ENCODE measurements at regions not wholly inside any gene's neighbourhood (a gene's known extent, or its start where the extent isn't known, plus 50 kb on each side); places are given as distances from the start of the nearest gene placed in this dataset.

- peaks cover 3% of the 10 kb centered on the region; the same call in 1 of the 2 replicates for H3K4me1 Mint-ChIP-seq
- no peak for ATAC-seq
- H3K27me3 Mint-ChIP-seq (ENCODE audit: low read depth), result no peaks in the 10 kb centered on the region; the same call in 1 of the 2 replicates
- no peaks in the 10 kb centered on the region for H3K9me3 Mint-ChIP-seq
- CTCF ChIA-PET, result no interaction called here
- TF ChIP-seq MAX (CRISPR knock-in tag; IDR thresholded peaks at IDR 0.05) (no peak), EMX1 (CRISPR knock-in tag; IDR thresholded peaks at IDR 0.05) (no peak), JUN (CRISPR knock-in tag; IDR thresholded peaks at IDR 0.05) (no peak)
- TF ChIP-seq, protein P1, sequence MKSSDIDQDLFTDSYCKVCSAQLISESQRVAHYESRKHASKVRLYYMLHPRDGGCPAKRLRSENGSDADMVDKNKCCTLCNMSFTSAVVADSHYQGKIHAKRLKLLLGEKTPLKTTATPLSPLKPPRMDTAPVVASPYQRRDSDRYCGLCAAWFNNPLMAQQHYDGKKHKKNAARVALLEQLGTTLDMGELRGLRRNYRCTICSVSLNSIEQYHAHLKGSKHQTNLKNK (CRISPR knock-in tag; IDR thresholded peaks at IDR 0.05), result no peak
- POLR2A ChIA-PET, result no interaction called here
- DNase-seq (ENCODE audit: low spot score), result no peak
- no peak overlapping the region for H3K4me3 Mint-ChIP-seq
- no peak overlapping the region for H3K27ac Mint-ChIP-seq
- no peaks in the 10 kb centered on the region for H3K36me3 Mint-ChIP-seq
These were observed 78.2 kb downstream of the MSL3 start for GRCh38 chrX:11836284-11836683.

DNA sequence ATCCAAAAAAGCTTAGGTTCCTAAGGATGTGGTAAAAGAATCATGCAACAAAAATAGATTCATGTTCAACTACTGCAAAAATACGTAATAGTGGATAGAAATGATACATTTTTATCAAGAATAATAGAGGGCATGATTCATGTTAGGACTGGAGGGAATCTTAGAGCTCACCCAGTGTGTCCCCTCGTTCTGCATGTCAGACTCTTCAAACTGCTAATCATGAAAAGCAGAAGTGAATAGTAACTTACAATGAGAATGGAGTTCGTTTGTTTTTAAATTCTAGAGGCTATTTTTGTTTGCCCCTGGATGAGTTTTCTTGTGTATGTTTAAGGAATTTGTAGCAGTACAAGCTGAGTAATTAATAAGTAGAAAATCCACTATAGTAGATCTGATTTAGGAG is 79.4 kb downstream of the MSL3 start:
- Mint-ChIP-seq H3K36me3 (no peaks in the 10 kb centered on the region), H3K27ac (no peak overlapping the region), H3K27me3 (ENCODE audit: low read depth) (no peaks in the 10 kb centered on the region; the same call in 1 of the 2 replicates), H3K4me3 (no peak overlapping the region), H3K4me1 (peaks cover 3% of the 10 kb centered on the region; the same call in 1 of the 2 replicates), H3K9me3 (no peaks in the 10 kb centered on the region)
- ATAC-seq (no peak), DNase-seq (ENCODE audit: low spot score) (no peak)
- CTCF ChIA-PET, result no interaction called here
- POLR2A ChIA-PET, result no interaction called here
- TF ChIP-seq, protein P2, sequence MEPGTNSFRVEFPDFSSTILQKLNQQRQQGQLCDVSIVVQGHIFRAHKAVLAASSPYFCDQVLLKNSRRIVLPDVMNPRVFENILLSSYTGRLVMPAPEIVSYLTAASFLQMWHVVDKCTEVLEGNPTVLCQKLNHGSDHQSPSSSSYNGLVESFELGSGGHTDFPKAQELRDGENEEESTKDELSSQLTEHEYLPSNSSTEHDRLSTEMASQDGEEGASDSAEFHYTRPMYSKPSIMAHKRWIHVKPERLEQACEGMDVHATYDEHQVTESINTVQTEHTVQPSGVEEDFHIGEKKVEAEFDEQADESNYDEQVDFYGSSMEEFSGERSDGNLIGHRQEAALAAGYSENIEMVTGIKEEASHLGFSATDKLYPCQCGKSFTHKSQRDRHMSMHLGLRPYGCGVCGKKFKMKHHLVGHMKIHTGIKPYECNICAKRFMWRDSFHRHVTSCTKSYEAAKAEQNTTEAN (CRISPR knock-in tag; IDR thresholded peaks at IDR 0.05), result no peak
- TF ChIP-seq NFYB (CRISPR knock-in tag; conservative IDR thresholded peaks at IDR 0.05; ENCODE audit: low read depth), result no peak
- TF ChIP-seq, protein P3, sequence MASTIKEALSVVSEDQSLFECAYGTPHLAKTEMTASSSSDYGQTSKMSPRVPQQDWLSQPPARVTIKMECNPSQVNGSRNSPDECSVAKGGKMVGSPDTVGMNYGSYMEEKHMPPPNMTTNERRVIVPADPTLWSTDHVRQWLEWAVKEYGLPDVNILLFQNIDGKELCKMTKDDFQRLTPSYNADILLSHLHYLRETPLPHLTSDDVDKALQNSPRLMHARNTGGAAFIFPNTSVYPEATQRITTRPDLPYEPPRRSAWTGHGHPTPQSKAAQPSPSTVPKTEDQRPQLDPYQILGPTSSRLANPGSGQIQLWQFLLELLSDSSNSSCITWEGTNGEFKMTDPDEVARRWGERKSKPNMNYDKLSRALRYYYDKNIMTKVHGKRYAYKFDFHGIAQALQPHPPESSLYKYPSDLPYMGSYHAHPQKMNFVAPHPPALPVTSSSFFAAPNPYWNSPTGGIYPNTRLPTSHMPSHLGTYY (CRISPR knock-in tag; IDR thresholded peaks at IDR 0.05), result no peak
- no peak for TF ChIP-seq CDX4 (CRISPR knock-in tag; IDR thresholded peaks at IDR 0.05; ENCODE audit: borderline replicate concordance)
- TF ChIP-seq ZNF138 (CRISPR knock-in tag; conservative IDR thresholded peaks at IDR 0.05), result no peak
- TF ChIP-seq GRHL2 (CRISPR knock-in tag; IDR thresholded peaks at IDR 0.05; ENCODE audit: insufficient replicate concordance, severe bottlenecking), result no peak
- TF ChIP-seq USF2 (CRISPR knock-in tag; IDR thresholded peaks at IDR 0.05), result no peak
- no peak for TF ChIP-seq KAT7 (CRISPR knock-in tag; IDR thresholded peaks at IDR 0.05; ENCODE audit: borderline replicate concordance)
- no peak for TF ChIP-seq CREM (CRISPR knock-in tag; IDR thresholded peaks at IDR 0.05)
- no peak for TF ChIP-seq FOXP4 (CRISPR knock-in tag; IDR thresholded peaks at IDR 0.05)
- TF ChIP-seq ZNF281 (CRISPR knock-in tag; IDR thresholded peaks at IDR 0.05), result no peak
- TF ChIP-seq AR (CRISPR knock-in tag; IDR thresholded peaks at IDR 0.05), result no peak
- no peak for TF ChIP-seq TCF7 (CRISPR knock-in tag; IDR thresholded peaks at IDR 0.05; ENCODE audit: low read depth)
- TF ChIP-seq ATF3 (CRISPR knock-in tag; conservative IDR thresholded peaks at IDR 0.05), result no peak
- TF ChIP-seq SMAD3 (CRISPR knock-in tag; IDR thresholded peaks at IDR 0.05; ENCODE audit: borderline replicate concordance), result no peak
- TF ChIP-seq, protein P4, sequence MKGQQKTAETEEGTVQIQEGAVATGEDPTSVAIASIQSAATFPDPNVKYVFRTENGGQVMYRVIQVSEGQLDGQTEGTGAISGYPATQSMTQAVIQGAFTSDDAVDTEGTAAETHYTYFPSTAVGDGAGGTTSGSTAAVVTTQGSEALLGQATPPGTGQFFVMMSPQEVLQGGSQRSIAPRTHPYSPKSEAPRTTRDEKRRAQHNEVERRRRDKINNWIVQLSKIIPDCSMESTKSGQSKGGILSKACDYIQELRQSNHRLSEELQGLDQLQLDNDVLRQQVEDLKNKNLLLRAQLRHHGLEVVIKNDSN (CRISPR knock-in tag; IDR thresholded peaks at IDR 0.05), result no peak
- TF ChIP-seq ZNF671 (CRISPR knock-in tag; IDR thresholded peaks at IDR 0.05), result no peak
- no peak for TF ChIP-seq ELF4 (CRISPR knock-in tag; IDR thresholded peaks at IDR 0.05; ENCODE audit: low read depth)
